HL-60 (cell line): ENCODE measurements at regions not wholly inside any gene's neighbourhood (a gene's known extent, or its start where the extent isn't known, plus 50 kb on each side); places are given as distances from the start of the nearest gene placed in this dataset.

Source experiments
- GABPA ChIP-seq: IDR thresholded peaks from 2 replicates; pipeline ENCODE4 v1.6.1; 2012; ENCODE audit warnings: low read depth
- POLR2AphosphoS5 ChIP-seq: IDR thresholded peaks from 2 replicates; pipeline ENCODE4 v1.6.1; 2012; ENCODE audit warnings: low read depth
- TF ChIP-seq, protein P1 (sequence below): IDR thresholded peaks from one replicate; pipeline ENCODE4 v1.5.1; 2011; ENCODE audit warnings: low read length, control low read depth, inconsistent platforms; ENCODE audit not compliant: insufficient read depth
- TF ChIP-seq, protein P2 (sequence below): IDR thresholded peaks from 2 replicates; pipeline ENCODE4 v1.6.1; 2012; ENCODE audit warnings: low read depth; ENCODE audit not compliant: insufficient replicate concordance

DNA sequence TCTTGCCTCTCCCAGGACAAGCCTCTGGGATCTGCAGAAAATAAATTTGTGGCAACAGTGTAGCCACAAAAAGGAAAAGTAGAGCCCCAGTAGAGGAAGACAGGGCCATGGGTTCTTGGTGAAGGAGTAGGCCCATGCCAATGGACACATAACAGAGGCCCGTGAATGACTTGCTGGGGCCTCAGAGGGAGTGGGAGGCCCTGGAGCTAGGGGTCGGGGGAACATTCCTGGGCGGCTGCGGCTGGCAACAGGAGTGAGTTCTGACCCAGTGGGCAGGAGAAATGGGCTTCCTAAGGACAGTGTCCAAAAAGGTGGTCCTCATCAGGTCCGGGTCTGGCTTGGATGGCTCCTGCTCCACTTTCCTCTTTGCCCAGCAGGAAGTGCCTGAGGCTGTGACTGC, 260.0 kb downstream of the CCSER2 start:
- TF ChIP-seq, protein P1, sequence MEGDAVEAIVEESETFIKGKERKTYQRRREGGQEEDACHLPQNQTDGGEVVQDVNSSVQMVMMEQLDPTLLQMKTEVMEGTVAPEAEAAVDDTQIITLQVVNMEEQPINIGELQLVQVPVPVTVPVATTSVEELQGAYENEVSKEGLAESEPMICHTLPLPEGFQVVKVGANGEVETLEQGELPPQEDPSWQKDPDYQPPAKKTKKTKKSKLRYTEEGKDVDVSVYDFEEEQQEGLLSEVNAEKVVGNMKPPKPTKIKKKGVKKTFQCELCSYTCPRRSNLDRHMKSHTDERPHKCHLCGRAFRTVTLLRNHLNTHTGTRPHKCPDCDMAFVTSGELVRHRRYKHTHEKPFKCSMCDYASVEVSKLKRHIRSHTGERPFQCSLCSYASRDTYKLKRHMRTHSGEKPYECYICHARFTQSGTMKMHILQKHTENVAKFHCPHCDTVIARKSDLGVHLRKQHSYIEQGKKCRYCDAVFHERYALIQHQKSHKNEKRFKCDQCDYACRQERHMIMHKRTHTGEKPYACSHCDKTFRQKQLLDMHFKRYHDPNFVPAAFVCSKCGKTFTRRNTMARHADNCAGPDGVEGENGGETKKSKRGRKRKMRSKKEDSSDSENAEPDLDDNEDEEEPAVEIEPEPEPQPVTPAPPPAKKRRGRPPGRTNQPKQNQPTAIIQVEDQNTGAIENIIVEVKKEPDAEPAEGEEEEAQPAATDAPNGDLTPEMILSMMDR = no peak
- TF ChIP-seq POLR2AphosphoS5 (no peak), GABPA (no peak)
- TF ChIP-seq, protein P2, sequence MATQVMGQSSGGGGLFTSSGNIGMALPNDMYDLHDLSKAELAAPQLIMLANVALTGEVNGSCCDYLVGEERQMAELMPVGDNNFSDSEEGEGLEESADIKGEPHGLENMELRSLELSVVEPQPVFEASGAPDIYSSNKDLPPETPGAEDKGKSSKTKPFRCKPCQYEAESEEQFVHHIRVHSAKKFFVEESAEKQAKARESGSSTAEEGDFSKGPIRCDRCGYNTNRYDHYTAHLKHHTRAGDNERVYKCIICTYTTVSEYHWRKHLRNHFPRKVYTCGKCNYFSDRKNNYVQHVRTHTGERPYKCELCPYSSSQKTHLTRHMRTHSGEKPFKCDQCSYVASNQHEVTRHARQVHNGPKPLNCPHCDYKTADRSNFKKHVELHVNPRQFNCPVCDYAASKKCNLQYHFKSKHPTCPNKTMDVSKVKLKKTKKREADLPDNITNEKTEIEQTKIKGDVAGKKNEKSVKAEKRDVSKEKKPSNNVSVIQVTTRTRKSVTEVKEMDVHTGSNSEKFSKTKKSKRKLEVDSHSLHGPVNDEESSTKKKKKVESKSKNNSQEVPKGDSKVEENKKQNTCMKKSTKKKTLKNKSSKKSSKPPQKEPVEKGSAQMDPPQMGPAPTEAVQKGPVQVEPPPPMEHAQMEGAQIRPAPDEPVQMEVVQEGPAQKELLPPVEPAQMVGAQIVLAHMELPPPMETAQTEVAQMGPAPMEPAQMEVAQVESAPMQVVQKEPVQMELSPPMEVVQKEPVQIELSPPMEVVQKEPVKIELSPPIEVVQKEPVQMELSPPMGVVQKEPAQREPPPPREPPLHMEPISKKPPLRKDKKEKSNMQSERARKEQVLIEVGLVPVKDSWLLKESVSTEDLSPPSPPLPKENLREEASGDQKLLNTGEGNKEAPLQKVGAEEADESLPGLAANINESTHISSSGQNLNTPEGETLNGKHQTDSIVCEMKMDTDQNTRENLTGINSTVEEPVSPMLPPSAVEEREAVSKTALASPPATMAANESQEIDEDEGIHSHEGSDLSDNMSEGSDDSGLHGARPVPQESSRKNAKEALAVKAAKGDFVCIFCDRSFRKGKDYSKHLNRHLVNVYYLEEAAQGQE = no peak
